ENCODE measurements at regions not wholly inside any gene's neighbourhood (a gene's known extent, or its start where the extent isn't known, plus 50 kb on each side); places are given as distances from the start of the nearest gene placed in this dataset.

DNA sequence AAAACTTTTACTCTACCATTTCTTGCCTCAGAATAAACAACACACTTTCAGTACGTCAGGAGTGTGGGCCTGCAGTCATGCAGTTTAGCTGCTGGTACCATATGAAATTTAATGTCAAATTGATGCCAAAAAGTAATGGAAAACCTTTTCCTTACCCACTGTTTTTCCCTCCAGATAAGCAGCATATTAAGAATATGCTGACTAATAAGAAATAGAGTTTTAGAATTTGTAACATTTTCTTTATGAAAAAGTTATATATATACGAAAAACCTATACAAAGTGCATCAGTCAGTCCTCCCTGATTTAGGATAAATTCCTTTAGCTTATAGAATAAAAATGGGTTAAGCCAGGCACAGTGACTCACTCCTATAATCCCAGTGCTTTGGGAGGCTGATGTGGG is 206.8 kb upstream of the PPARGC1A start:
- TF ChIP-seq POLR2AphosphoS5 (IDR thresholded peaks at IDR 0.05) = no peak
- no peak for TF ChIP-seq CTCF (IDR thresholded peaks at IDR 0.05)
